ENCODE measurements at regions not wholly inside any gene's neighbourhood (a gene's known extent, or its start where the extent isn't known, plus 50 kb on each side); places are given as distances from the start of the nearest gene placed in this dataset.
"Not testable (repeated sequence)": the region's sequence is repeated elsewhere in the genome, so short reads cannot be mapped to it uniquely, and the experiment has no call there.

GRCh38 chr21:13802757-13803156 lies 193.2 kb downstream of the POTED start:
- not testable (repeated sequence) for DNase-seq

Measured in NCI-H1417 (cell line).